Neural cell (in vitro differentiated cells): ENCODE measurements at regions not wholly inside any gene's neighbourhood (a gene's known extent, or its start where the extent isn't known, plus 50 kb on each side); places are given as distances from the start of the nearest gene placed in this dataset.

Experiments
- EP300 ChIP-seq: fragments of 450-650 bp; conservative IDR thresholded peaks from 2 replicates; pipeline ENCODE4 v1.6.1; 2014; ENCODE audit warnings: antibody characterized with exemption, mild to moderate bottlenecking, moderate library complexity; ENCODE audit not compliant: poor library complexity, severe bottlenecking
- EZH2 ChIP-seq: fragments of 200-600, 300-800 bp; shearing (Covaris generic), sonication (generic); IDR thresholded peaks from 2 replicates; pipeline ENCODE4 v1.6.1; 2014; ENCODE audit warnings: antibody characterized with exemption, low read length, borderline replicate concordance, mild to moderate bottlenecking; ENCODE audit not compliant: insufficient read depth, poor library complexity, severe bottlenecking
- MXI1 ChIP-seq: fragments of 450-650 bp; conservative IDR thresholded peaks from 2 replicates; pipeline ENCODE4 v1.6.1; 2014; ENCODE audit warnings: antibody characterized with exemption, mild to moderate bottlenecking; ENCODE audit not compliant: poor library complexity, severe bottlenecking
- POLR2AphosphoS5 ChIP-seq: IDR thresholded peaks from 2 replicates; pipeline ENCODE4 v1.6.1; 2012
- SMC3 ChIP-seq: fragments of 450-650 bp; conservative IDR thresholded peaks from 2 replicates; pipeline ENCODE4 v1.6.1; 2014; ENCODE audit warnings: antibody characterized with exemption, mild to moderate bottlenecking, moderate library complexity; ENCODE audit not compliant: poor library complexity
- TAF1 ChIP-seq: IDR thresholded peaks from 2 replicates; pipeline ENCODE4 v1.6.1; 2012; ENCODE audit warnings: low read depth
- TF ChIP-seq, protein P1 (sequence below): fragments of 450-650 bp; IDR thresholded peaks from 2 replicates; pipeline ENCODE4 v1.5.1; 2014; ENCODE audit warnings: antibody characterized with exemption, mild to moderate bottlenecking, moderate library complexity; ENCODE audit not compliant: poor library complexity, severe bottlenecking

- TF ChIP-seq, protein P1, sequence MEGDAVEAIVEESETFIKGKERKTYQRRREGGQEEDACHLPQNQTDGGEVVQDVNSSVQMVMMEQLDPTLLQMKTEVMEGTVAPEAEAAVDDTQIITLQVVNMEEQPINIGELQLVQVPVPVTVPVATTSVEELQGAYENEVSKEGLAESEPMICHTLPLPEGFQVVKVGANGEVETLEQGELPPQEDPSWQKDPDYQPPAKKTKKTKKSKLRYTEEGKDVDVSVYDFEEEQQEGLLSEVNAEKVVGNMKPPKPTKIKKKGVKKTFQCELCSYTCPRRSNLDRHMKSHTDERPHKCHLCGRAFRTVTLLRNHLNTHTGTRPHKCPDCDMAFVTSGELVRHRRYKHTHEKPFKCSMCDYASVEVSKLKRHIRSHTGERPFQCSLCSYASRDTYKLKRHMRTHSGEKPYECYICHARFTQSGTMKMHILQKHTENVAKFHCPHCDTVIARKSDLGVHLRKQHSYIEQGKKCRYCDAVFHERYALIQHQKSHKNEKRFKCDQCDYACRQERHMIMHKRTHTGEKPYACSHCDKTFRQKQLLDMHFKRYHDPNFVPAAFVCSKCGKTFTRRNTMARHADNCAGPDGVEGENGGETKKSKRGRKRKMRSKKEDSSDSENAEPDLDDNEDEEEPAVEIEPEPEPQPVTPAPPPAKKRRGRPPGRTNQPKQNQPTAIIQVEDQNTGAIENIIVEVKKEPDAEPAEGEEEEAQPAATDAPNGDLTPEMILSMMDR = no peak
- TF ChIP-seq MXI1 = no peak
- no peak for TF ChIP-seq POLR2AphosphoS5
- TF ChIP-seq EP300 = no peak
- TF ChIP-seq SMC3 = no peak
- no peak for TF ChIP-seq EZH2
- no peak for TF ChIP-seq TAF1
These were observed 162.9 kb upstream of the NBEA start for GRCh38 chr13:34779171-34779570.
